IMR-90 (cell line): ENCODE measurements at regions not wholly inside any gene's neighbourhood (a gene's known extent, or its start where the extent isn't known, plus 50 kb on each side); places are given as distances from the start of the nearest gene placed in this dataset.

ENCODE experiments used
- ATAC-seq: fragments of 200-7000 bp; cut with Tn5 transposase; 2 replicates; pipeline ENCODE4 v1.9.1; 2020; ENCODE audit warnings: low read depth, mild to moderate bottlenecking, moderate library complexity
- BruUV-seq: library from RNA; stranded (reverse); fragments of 400-500 nt; replicated peaks from 2 replicates; lab custom pipeline; 2021; lab: Mats Ljungman, UMichigan
- CTCF ChIA-PET: fragments of 300-600 bp; formaldehyde crosslinking; extraction: SDS; loops from one replicate; lab custom pipeline; 2021; ENCODE audit warnings: antibody characterized with exemption; lab: Yijun Ruan, JAX
- POLR2A ChIA-PET: fragments of 300-600 bp; sonication (Branson Sonifier 250); formaldehyde crosslinking; loops from one replicate; lab custom pipeline; 2022; ENCODE audit warnings: antibody characterized with exemption; ENCODE audit not compliant: unreplicated experiment; lab: Charles Lee
- DNase-seq: peaks from one replicate; pipeline ENCODE4 v3.0.0; 2013
- H2AFZ ChIP-seq: replicated peaks from 2 replicates; pipeline ENCODE3; 2013; ENCODE audit warnings: low read length, mild to moderate bottlenecking; ENCODE audit not compliant: poor library complexity
- H2AK5ac ChIP-seq: 2 replicates; pipeline ENCODE4 v1.6.1; 2013; ENCODE audit warnings: low read depth, low read length, inconsistent platforms
- H2AK9ac ChIP-seq: replicated peaks from 2 replicates; pipeline ENCODE3; 2013; ENCODE audit warnings: mild to moderate bottlenecking, low read depth, low read length, moderate library complexity; ENCODE audit not compliant: poor library complexity
- H2BK120ac ChIP-seq: 2 replicates; pipeline ENCODE4 v1.6.1; 2013; ENCODE audit warnings: low read depth, low read length, inconsistent platforms
- H2BK15ac ChIP-seq: 3 replicates; pipeline ENCODE4 v1.6.1; 2013; ENCODE audit warnings: low read depth, low read length, inconsistent platforms
- H2BK20ac ChIP-seq: 2 replicates; pipeline ENCODE4 v1.6.1; 2013; ENCODE audit warnings: low read depth, mild to moderate bottlenecking, inconsistent platforms, low read length, moderate library complexity
- H2BK5ac ChIP-seq: 2 replicates; pipeline ENCODE4 v1.6.1; 2013; ENCODE audit warnings: mild to moderate bottlenecking, low read depth, low read length, inconsistent platforms; ENCODE audit not compliant: poor library complexity, severe bottlenecking
- H3K14ac ChIP-seq: replicated peaks from 2 replicates; pipeline ENCODE4 v1.6.1; 2013; ENCODE audit warnings: low read depth, low read length, inconsistent platforms
- H3K18ac ChIP-seq: 2 replicates; pipeline ENCODE4 v1.6.1; 2013; ENCODE audit warnings: low read depth, low read length, control low read depth
- H3K23ac ChIP-seq: 2 replicates; pipeline ENCODE4 v1.6.1; 2013; ENCODE audit warnings: low read depth, low read length, inconsistent platforms
- H3K27ac ChIP-seq: 2 replicates; pipeline ENCODE4 v1.5.1; 2013; ENCODE audit warnings: mild to moderate bottlenecking, control low read depth, low read length; ENCODE audit not compliant: insufficient read depth
- H3K27me3 ChIP-seq: 2 replicates; pipeline ENCODE4 v1.6.1; 2013; ENCODE audit warnings: low read length; ENCODE audit not compliant: control insufficient read depth, insufficient read depth
- H3K36me3 ChIP-seq: 2 replicates; pipeline ENCODE4 v1.6.1; 2013; ENCODE audit warnings: low read length, mixed read lengths; ENCODE audit not compliant: control insufficient read depth, insufficient read depth
- H3K4ac ChIP-seq: 2 replicates; pipeline ENCODE4 v1.6.1; 2013; ENCODE audit warnings: low read depth, low read length, inconsistent platforms
- H3K4me1 ChIP-seq: 2 replicates; pipeline ENCODE4 v1.6.1; 2013; ENCODE audit warnings: low read length, mixed read lengths; ENCODE audit not compliant: control insufficient read depth, insufficient read depth
- H3K4me2 ChIP-seq: 2 replicates; pipeline ENCODE4 v1.6.1; 2013; ENCODE audit warnings: low read depth, mild to moderate bottlenecking, control low read depth, low read length, moderate library complexity
- H3K4me3 ChIP-seq: 2 replicates; pipeline ENCODE4 v1.5.1; 2013; ENCODE audit warnings: low read depth, mild to moderate bottlenecking, control low read depth, low read length, moderate library complexity; ENCODE audit not compliant: insufficient read depth
- H3K56ac ChIP-seq: 2 replicates; pipeline ENCODE4 v1.6.1; 2013; ENCODE audit warnings: low read length, inconsistent platforms; ENCODE audit not compliant: insufficient read depth; ENCODE audit errors: extremely low read depth
- H3K79me1 ChIP-seq, 2 experiments: 2 replicates each; pipeline ENCODE4 v1.6.1; 2013; ENCODE audit warnings: low read length in 2 of 2, inconsistent platforms in 1 of 2, low read depth in 1 of 2
- H3K9ac ChIP-seq: 2 replicates; pipeline ENCODE4 v1.6.1; 2013; ENCODE audit warnings: low read depth, low read length, control low read depth
- H3K9me1 ChIP-seq: 2 replicates; pipeline ENCODE4 v1.6.1; 2013; ENCODE audit warnings: low read length, inconsistent platforms; ENCODE audit not compliant: insufficient read depth
- H3K9me3 ChIP-seq: 2 replicates; pipeline ENCODE4 v1.6.1; 2013; ENCODE audit warnings: low read length; ENCODE audit not compliant: control insufficient read depth, insufficient read depth
- H4K20me1 ChIP-seq: 2 replicates; pipeline ENCODE4 v1.6.1; 2013; ENCODE audit warnings: low read length, inconsistent platforms; ENCODE audit not compliant: insufficient read depth
- H4K5ac ChIP-seq: 2 replicates; pipeline ENCODE4 v1.6.1; 2013; ENCODE audit warnings: mild to moderate bottlenecking, low read depth, low read length, control low read depth
- H4K8ac ChIP-seq, 2 experiments: 2 replicates each; pipeline ENCODE4 v1.6.1; 2013; ENCODE audit warnings: low read depth in 2 of 2, low read length in 2 of 2, control low read depth in 1 of 2, inconsistent platforms in 1 of 2
- H4K91ac ChIP-seq: 2 replicates; pipeline ENCODE4 v1.6.1; 2013; ENCODE audit warnings: low read depth, low read length, inconsistent platforms; ENCODE audit not compliant: insufficient read depth
- CEBPB ChIP-seq: IDR thresholded peaks from 2 replicates; pipeline ENCODE4 v1.6.1; 2012; ENCODE audit warnings: low read depth, low read length, improper control_type of control experiment
- CTCF ChIP-seq: conservative IDR thresholded peaks from 2 replicates; pipeline ENCODE4 v1.5.1; 2012; ENCODE audit warnings: mild to moderate bottlenecking, low read depth, low read length, improper control_type of control experiment
- MXI1 ChIP-seq: IDR thresholded peaks from 2 replicates; pipeline ENCODE4 v1.6.1; 2012; ENCODE audit warnings: low read depth, mild to moderate bottlenecking, low read length, moderate library complexity, borderline replicate concordance
- RAD21 ChIP-seq: IDR thresholded peaks from 2 replicates; pipeline ENCODE4 v1.6.1; 2012; ENCODE audit warnings: low read length, improper control_type of control experiment
- USF2 ChIP-seq: fragments of 150-350 bp; IDR thresholded peaks from 2 replicates; pipeline ENCODE4 v1.6.1; 2017; ENCODE audit warnings: mild to moderate bottlenecking, antibody characterized with exemption, low read length, low read depth
- dilution Hi-C: fragments of 300-500 bp; cut with HindIII; formaldehyde crosslinking; loops from one replicate; pipeline ENCODE4 v1.14.3; 2018; ENCODE audit warnings: low sequenced_read_pairs; ENCODE audit not compliant: unreplicated experiment
- in situ Hi-C: fragments of 300-500 bp; cut with MboI; formaldehyde crosslinking; loops from 3 replicates; pipeline ENCODE4 v1.14.3; 2019; ENCODE audit warnings: low sequenced_read_pairs, inconsistent platforms, mixed read lengths
- intact Hi-C: fragments of 100-400 bp; cut with micrococcal nuclease; formaldehyde crosslinking; loops from 2 replicates; pipeline ENCODE4 v1.10.0; 2022

GRCh38 chr2:58928973-58929372, 687.8 kb upstream of the FANCL start:
- Histone ChIP-seq H2BK120ac (peak overlapping the region; percentile 34; the same call in 1 of the 2 replicates), H3K36me3 (no peaks in the 10 kb centered on the region), H3K79me1 (no peaks in the 10 kb centered on the region), H2AFZ (no peak overlapping the region), H3K23ac (0 out of 2 replicates have a peak overlapping the region, but pooled peaks have one; percentile 23), H2AK9ac (no peak overlapping the region), H4K5ac (no peak overlapping the region), H3K9me3 (no peaks in the 10 kb centered on the region), H2BK15ac (no peak overlapping the region), H3K14ac (no peak overlapping the region), H3K18ac (no peak overlapping the region), H4K20me1 (no peaks in the 10 kb centered on the region), H3K4me1 (peaks cover 6% of the 10 kb centered on the region; the same call in 1 of the 2 replicates), H3K27ac (no peak overlapping the region), H2BK20ac (no peak overlapping the region), H4K91ac (no peak overlapping the region), H3K4me2 (no peak overlapping the region), H2BK5ac (no peak overlapping the region), H3K4ac (no peak overlapping the region), H4K8ac (no peak overlapping the region), H3K4me3 (no peak overlapping the region), H3K27me3 (no peaks in the 10 kb centered on the region), H3K9ac (no peak overlapping the region), H3K9me1 (peaks cover 2% of the 10 kb centered on the region; the same call in 1 of the 2 replicates), H2AK5ac (no peak overlapping the region), H3K56ac (no peak overlapping the region)
- TF ChIP-seq MXI1 (no peak), USF2 (no peak), CTCF (no peak), RAD21 (no peak), CEBPB (no peak)
- in situ Hi-C loops (no loop called here), intact Hi-C loops (no loop called here), dilution Hi-C loops (no loop called here)
- ATAC-seq: no peak
- no peak for DNase-seq
- POLR2A ChIA-PET: no interaction called here
- CTCF ChIA-PET: no interaction called here
- no TSS peak for BruUV-seq
